GM18517 (cell line): ENCODE measurements at regions not wholly inside any gene's neighbourhood (a gene's known extent, or its start where the extent isn't known, plus 50 kb on each side); places are given as distances from the start of the nearest gene placed in this dataset.
"Not testable (repeated sequence)": the region's sequence is repeated elsewhere in the genome, so short reads cannot be mapped to it uniquely, and the experiment has no call there.

Experiments used
- ATAC-seq: cut with Tn5 transposase; IDR thresholded peaks from one replicate; pipeline ENCODE4 v1.9.1; 2021; ENCODE audit warnings: mild to moderate bottlenecking, moderate library complexity; ENCODE audit not compliant: unreplicated experiment

DNA sequence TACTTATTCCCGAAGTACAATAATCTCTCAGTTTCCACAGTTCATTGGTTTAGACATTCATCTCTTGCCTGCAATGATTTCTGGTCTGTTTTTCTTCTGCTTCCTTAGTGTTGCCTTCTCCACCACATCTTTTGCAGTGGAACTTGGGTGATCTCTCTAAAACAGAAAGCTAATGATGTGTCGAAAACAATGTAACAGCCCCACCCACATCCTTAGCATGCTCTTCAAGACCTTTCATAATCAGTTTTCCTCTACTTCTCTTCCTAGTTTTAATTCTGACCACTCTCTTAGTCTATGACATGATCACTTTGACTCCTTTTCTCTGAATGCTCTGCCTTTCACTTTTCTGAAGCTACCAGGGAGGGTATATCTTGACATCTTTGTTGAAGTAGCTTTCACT lies 1007.9 kb upstream of the CITED2 start:
- ATAC-seq = no peak

DNA sequence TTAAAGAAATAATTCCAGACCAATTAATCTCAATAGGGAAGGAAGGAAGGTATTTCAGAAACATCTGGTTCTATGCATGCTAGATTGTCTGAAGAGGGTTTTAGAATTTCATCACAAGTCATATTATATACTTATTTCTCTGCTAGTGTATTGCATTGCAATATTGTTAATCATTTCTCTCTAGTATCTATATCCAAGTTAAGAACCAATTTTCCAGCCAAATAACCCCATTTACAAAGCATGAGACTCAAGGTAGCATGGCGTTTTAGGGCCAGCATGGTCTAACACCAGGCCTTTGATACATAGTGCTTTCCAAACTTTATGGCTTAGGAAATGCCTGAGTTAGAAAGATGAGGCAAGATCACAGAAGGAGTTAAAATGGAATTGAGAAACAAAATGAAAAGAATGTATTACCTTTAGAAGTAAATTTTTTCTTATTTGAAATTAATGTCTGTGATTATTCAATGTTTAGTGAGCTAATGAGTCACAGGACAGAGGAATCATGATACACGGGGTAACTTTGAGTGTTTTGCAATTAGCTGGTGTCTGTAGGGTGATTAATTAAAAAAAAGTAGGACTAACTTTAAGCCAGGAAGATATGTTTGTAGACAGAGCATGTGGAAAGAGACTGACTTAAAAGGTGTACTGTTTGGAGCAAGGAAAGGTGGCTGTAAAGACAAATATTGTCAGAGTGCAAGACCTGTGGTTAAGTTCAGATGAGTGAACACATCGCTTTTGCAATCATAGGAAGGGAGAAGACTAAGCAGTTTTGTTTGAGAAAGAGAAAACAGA lies 1006.2 kb upstream of the CITED2 start:
- no peak for ATAC-seq

DNA sequence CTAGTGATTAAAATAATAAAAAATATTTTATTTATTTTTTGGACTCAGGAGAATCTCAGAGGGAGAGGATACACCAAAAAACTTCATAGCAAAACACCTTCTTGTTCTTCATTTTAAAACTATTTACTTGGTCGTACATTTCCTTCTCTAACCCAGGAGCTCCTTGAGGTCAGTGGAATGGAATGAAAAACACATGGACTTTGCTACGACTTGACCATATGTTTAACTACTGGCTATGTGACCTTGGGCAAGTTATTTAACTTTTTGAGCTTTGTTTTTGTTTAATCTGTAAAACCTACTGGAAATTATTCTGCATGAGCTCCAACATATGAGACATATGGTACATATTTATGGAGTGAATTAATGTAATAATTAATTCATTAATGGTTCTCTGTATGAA lies 1005.5 kb upstream of the CITED2 start:
- no peak for ATAC-seq

DNA sequence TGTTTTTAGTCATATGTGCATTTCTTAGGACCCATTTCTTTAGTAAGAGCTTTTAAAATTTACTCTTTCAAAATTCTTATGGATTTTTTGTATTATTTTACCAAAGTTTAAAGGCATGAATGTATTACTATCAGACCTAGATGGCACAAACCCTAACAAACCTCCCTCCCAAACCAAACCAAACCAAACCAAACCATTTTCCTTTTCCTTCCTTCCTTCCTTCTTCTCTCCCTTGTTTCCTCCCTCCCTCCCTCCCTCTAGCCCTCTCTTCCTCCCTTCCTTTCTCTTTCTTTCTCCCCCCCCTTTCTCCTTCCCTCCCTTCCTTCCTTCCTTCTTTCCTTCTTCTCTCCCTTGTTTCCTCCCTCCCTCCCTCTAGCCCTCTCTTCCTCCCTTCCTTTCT lies 1001.8 kb upstream of the CITED2 start:
- no peak for ATAC-seq

DNA sequence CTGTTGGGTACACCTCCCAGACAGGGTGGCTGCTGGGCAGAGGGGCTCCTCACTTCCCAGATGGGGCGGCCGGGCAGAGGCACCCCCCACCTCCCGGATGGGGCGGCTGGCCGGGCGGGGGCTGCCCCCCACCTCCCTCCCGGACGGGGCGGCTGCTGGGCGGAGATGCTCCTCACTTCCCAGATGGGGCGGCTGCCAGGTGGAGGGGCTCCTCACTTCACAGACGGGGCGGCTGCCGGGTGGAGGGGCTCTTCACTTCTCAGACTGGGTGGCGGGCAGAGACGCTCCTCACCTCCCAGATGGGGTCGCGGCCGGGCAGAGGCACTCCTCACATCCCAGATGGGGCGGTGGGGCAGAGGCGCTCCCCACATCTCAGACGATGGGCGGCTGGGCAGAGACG lies 999.3 kb upstream of the CITED2 start:
- not testable (repeated sequence) for ATAC-seq

DNA sequence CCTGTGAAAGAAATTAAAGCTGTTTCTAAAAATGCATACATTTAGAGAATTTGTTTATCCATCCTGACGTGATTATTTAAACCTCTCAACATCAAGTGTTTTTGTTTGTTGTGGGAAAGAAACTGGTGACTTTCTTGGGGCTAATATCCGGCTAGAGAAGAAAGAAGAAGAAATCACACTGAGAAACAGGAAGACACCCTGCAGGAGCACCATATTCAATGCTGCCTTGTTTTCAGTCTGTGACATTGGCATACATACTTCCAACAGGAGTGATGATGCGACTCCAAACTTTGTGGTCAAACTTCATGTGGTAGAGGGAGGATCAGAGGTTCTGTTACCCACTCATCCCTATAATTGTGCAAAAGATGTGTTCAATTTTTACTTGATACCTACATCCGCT lies 997.6 kb upstream of the CITED2 start:
- ATAC-seq = no peak

DNA sequence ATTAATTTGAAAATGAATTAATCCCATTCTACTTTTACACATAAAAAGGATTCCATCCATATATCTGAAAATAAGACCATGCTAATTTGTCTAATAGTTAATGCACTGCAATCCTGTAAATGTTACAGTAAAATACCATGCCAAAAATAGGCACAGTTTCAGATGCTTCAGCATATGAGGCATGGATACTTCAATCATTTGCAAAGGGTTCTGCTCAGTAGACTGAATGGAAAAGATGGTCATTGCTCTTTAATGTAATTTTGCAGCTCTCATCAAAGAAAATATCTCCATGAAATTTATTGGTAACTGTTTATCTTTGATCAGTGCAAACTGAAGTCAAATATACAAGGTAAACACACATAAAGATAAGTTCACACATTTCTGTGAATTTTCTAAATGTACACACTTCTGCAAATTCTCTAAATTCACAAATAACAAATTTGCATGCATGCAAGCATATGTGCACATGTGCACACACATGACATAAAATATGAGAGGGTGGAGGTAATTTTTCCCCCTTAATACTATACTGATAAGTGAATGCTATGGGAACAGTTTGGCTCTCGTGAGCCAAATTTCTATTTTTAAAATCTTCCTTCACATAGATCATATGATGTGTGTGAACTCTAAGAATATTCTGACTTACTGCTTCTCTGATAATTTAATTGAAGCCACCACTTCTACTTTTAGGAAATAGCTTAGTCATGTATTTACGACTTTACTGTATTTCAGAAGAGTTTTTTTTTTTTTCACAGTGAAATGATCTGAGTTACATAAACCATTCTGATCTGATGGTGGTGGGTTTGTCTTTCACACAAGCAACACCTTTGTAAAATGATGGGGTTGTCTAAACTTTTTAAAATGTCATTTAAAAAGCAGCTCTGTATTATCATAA lies 996.8 kb upstream of the CITED2 start:
- no peak for ATAC-seq

DNA sequence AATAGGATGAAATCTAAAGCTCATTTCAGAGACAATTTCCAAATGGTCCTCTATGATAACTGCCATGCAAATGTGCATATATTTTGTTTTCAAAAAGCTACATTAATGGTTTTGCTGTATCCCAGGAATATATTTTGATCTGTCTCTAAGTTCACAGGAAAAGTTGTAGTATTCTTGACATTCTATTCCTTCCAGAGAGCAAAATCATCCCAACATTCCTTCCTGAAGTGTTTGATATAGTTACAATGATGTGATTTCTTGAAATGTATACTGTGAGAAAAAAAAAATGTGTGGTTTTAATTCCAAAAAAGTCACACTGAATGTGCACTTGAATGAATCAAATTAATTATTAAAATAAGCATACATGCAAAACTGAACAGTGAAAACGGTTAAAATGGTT lies 996.0 kb upstream of the CITED2 start:
- ATAC-seq = no peak

DNA sequence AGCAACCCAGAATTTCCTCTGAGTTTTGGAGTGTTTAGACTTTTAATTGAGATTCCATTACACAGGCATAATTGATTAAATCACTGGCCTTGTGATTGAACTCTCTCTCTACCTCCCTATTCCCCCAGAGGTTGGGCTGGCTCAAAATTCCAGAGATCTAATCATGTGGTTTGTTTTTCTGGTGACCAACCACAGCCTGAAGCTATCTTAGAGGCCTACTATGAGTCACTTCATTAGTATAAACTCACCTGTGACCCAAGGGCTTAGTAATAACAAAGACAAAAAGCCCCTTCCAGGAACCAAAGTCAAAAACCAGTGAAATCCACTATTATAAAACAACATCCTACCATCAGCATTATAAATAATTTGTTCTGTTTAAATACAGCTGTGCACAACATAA lies 992.5 kb upstream of the CITED2 start:
- no peak for ATAC-seq

DNA sequence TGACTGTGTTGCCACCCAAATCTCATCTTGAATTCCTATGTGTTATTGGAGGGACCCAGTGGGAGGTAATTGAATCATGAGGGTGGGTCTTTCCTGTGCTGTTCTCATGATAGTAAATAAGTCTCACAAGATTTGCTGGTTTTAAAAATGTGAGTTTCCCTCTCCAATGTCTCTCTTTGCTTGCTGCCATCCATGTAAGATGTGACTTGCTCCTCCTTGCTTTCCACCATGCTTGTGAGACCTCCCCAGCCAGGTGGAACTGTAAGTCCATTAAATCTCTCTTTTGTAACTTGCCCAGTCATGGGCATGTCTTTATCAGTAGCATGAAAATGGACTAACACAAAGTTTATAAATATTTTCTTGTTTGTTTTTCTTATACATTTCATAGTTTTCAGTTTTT lies 990.5 kb upstream of the CITED2 start:
- no peak for ATAC-seq

DNA sequence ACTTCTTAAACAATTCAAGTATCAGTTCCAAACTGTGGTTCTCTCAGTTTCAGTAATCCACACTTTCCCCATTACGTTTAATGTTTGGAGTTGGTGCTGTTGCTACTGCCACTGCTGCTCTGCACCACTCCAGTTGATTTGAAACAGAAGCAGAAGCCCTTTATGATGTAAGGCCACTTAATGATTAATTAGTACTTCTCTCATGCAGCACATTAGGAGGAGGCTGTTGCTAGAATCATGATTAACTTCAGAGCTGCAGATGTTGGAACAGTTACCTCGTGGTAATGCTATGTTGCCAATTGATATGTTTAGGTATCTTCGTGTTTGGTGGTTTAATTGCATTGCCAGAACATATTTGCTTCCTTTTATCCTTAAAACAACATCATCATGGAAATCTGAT lies 986.2 kb upstream of the CITED2 start:
- ATAC-seq = no peak

DNA sequence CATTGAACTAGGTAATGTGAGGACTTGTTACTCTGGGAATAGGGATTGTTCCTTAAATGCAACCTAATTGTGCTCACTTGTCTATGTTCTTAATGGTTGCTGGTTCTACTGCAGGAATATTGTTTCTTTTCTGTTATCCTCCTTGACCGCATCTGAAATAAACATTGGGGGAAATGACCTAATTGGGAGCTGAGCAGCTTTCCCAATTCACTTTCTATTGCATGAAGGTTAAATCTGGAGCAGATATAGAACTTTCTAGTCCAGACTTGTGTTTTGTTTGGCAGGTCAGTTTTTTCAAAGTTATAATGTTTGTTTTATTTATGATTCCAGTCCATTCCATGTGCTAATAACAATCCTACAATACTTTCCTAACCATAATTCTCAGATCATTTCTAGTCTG lies 981.0 kb upstream of the CITED2 start:
- ATAC-seq = no peak

DNA sequence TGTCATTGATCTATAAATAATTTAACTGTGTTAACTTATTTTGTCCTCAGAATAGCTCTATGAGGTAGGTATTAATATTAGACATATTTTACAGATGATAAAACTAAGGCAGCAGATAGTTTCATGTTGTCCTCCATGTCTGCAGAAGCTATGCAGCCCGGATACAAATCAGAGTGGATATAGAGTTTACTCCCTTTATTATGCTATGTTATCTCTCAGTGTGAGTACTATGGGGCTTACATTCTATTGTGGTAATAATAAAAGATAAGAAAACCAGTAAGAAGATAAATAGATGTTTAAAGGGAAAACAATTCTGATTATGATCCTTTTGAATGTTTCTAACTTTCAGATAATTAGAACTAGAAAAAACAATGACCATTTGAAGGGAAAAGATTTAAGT lies 979.8 kb upstream of the CITED2 start:
- no peak for ATAC-seq

DNA sequence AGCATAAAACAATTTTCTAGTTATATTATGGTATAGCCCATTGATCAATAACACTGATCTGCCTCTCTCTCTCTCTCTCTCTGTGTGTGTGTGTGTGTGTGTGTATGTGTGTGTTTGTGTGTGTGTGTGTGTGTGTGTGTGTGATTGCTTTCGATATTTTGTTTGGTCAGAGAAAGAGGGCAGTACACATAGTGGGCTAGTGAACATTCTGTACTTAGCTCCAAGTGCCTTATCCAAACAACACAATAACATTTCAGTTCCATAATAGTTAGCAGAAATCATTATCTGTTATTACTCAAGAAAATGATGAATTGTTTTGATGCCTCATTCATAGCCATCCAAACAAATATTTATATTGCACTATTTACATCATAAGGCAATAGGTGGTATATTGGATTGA lies 979.1 kb upstream of the CITED2 start:
- no peak for ATAC-seq

DNA sequence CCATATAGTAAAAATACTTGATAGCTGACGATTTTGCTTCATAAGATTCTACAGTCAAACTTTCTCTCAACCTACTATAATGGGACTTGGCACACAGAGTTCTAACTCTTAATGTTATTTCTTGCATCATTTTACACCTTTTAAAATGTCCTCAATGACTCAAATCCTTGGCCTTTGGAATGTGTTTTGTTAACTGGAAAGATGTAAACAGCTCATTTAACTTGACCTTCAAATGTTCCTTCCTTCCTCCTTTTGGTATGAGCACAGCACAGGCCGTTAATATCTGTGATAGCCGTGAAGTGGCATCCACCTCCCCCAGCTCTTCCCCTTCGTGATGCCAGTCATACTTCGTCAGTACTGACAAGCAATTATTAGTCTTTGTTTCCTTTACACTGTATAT lies 972.0 kb upstream of the CITED2 start:
- ATAC-seq = no peak

DNA sequence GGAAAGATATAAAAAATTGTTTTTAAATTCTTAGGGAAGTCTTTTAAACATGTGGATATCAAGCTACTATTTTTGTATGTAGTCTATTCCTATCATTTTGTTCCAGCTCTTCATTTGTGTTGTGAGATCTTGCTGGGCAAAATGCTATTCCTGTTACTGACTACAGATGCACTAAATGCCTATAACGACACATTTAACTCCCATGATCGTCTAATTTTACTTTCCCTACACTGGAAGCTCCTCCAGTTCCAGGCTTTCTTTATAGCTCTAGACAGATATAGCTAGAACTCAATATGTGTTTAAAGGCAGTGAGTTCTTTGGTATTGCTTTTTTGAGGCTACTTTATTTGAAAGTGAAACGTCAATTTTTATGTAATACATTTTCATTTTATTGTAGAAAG lies 971.5 kb upstream of the CITED2 start:
- ATAC-seq = no peak

DNA sequence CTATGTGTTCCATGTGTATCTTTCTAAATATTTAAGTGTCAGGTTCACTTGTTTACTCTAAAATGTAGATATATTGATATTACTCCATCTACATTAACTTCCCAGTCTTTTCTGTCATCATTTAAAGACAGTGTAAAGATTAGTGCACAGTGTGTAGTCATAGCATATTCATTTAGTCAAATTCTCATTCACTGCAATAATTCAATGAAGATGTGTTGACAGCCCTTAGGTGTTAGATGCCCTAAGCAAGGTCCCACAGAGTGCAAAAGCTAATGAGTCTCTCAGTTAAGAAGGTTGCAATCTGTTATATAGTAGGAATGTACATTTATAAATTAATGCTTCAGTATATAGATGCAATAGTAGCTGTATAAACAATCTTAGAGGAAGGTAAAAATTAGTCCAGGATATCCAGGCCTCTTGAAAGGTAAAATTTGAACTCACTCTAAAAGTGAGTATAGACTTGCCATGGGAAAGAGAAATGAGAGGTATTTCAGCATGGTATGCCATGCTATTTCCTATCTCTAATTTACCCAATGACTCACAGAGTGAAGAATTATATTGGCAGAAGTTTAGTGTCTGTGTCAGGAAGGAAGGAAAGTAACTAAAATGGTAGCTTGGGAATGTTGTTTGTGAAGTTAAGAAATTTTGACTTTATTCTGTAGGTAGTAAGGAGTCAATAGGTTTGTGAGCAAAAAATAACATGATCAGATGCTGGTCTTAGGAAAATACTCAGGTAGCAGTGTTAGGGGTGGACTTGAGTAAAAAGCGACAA lies 969.9 kb upstream of the CITED2 start:
- ATAC-seq = no peak

DNA sequence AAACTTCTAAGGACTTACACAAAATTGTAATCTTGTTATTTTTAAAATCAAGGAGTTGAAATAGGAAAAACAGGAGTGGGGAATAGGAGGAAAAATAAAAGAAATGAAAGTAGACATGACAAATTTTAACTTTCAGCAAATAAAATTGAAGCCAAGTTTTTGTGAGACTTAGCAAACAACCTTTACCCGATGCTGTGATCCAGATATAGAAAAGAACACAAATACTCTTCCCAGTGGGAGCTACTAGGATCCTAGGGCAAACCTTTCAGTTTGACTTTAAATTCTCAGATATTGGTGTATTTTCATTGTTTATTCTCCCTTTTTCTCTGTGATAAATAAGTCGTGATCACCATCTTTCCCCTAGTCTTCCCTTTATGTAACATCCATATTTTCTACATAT lies 968.7 kb upstream of the CITED2 start:
- ATAC-seq = no peak

DNA sequence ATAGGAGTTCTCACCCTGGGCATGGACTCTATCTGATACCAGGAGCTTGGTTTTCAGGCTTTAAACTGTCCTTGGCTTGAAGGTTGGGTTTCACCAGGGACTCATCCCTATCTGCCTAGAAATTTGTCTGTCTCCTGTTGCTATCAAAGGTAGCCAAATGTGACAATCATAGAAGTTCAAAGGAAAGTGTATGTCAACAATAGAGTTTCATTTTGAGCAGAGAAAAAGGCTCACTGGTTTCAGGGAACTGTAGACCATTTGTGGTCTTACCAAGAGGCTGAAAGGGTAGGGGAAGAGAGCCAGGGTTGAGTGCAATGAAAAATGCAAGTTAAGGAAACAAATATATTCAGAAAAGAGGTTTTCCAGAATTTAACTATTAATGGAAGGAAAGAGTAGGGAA lies 966.8 kb upstream of the CITED2 start:
- ATAC-seq = no peak

DNA sequence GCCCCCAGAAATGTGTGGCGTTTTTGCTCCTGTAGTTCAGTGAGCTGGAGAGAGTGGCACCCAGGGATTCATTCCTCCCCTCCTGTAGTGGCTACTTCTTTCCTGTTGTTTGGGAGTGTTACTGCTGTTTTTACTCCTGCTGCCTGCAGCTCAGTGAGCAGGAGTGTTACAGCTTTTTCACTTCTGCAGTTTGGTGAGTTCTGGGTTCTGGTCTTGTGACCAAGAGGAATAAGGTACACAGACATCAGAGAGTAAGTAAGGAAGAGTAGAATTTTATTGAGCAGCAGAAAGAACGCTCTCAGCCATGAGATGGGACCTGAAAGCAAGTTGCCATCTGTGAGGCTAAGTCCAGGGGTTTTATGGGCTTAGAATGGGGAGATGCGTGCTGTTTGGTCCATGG lies 966.3 kb upstream of the CITED2 start:
- no peak for ATAC-seq

DNA sequence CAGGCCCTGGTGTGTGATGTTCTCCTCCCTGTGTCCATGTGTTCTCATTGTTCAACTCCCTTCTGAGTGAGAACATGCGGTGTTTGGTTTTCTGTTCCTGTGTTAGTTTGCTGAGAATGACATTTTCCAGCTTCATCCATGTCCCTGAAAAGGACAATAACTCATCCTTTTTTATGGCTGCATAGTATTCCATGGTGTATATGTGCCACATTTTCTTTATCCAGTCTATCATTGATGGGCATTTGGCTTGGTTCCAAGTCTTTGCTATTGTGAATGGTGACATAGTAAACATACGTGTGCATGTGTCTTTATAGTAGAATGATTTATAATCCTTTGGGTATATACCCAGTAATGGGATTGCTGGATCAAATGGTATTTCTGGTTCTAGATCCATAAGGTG lies 964.6 kb upstream of the CITED2 start:
- not testable (repeated sequence) for ATAC-seq

DNA sequence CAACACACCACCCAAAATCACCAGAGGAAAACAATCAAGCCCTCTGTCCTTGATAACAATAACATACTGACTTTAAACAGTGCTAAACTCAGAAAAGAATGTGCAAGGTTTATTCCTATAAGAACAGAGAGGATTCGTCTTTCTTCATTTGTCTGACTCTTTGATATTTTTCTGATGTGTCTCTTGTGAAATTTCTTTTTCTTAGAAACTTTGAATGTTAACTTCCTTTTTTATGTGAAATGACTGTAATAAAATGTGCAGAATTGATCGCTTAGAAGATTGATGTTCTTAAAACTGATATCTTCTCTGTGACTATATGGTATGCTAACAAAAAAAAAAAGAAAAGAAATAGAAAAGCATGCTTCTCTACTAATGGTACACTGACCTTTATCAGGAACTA lies 947.4 kb upstream of the CITED2 start:
- ATAC-seq = no peak
